MG63 (cell line): ENCODE measurements at regions not wholly inside any gene's neighbourhood (a gene's known extent, or its start where the extent isn't known, plus 50 kb on each side); places are given as distances from the start of the nearest gene placed in this dataset.
"Not testable (repeated sequence)": the region's sequence is repeated elsewhere in the genome, so short reads cannot be mapped to it uniquely, and the experiment has no call there.

Source experiments
- DNase-seq: peaks from one replicate; pipeline ENCODE4 v3.0.0-alpha.2; 2020
- H3K27me3 ChIP-seq: fragments of 250-450 bp; sonication (Bioruptor Pico); 2 replicates; pipeline ENCODE4 v1.5.1; 2020; ENCODE audit warnings: mild to moderate bottlenecking, moderate library complexity
- H3K36me3 ChIP-seq: fragments of 250-450 bp; sonication (Bioruptor Pico); 2 replicates; pipeline ENCODE4 v1.5.1; 2020; ENCODE audit warnings: mild to moderate bottlenecking, moderate library complexity
- H3K4me3 ChIP-seq: fragments of 250-450 bp; sonication (Bioruptor Pico); 2 replicates; pipeline ENCODE4 v1.5.1; 2020; ENCODE audit warnings: mild to moderate bottlenecking, moderate library complexity
- H3K9me3 ChIP-seq: fragments of 250-450 bp; sonication (Bioruptor Pico); 2 replicates; pipeline ENCODE4 v1.5.1; 2020; ENCODE audit warnings: mild to moderate bottlenecking, moderate library complexity

GRCh38 chr4:131388277-131388676 lies 1760.8 kb upstream of the PCDH10 start:
- Histone ChIP-seq H3K36me3 (no peaks in the 10 kb centered on the region), H3K4me3 (no peak overlapping the region), H3K9me3 (no peaks in the 10 kb centered on the region), H3K27me3 (no peaks in the 10 kb centered on the region)
- DNase-seq: no peak

GRCh38 chr4:131408102-131408501 lies 1741.0 kb upstream of the PCDH10 start:
- DNase-seq: no peak
- no peak overlapping the region for H3K4me3 ChIP-seq
- no peaks in the 10 kb centered on the region for H3K27me3 ChIP-seq
- no peaks in the 10 kb centered on the region for H3K9me3 ChIP-seq
- no peaks in the 10 kb centered on the region for H3K36me3 ChIP-seq

DNA sequence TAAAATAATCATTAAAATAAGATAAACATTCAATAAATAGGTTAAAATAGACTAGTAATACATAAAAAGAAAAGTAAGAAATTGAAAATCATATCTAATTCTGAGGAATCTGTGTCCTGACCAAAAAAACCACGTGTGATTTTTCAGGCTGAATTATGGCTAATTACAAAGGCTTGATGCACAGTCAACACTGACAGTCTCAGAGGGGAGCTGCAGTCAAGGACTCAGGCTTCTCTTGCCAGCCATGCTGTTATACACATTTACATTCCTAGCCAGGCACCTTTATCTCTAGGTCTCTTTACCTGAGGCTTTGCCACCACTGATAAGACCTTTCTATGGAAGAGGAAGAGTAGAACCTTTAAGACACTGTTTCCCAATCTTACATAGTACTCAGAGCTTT lies 1737.7 kb upstream of the PCDH10 start:
- no peak overlapping the region for H3K4me3 ChIP-seq
- no peaks in the 10 kb centered on the region for H3K36me3 ChIP-seq
- no peaks in the 10 kb centered on the region for H3K27me3 ChIP-seq
- no peaks in the 10 kb centered on the region for H3K9me3 ChIP-seq
- DNase-seq: no peak

DNA sequence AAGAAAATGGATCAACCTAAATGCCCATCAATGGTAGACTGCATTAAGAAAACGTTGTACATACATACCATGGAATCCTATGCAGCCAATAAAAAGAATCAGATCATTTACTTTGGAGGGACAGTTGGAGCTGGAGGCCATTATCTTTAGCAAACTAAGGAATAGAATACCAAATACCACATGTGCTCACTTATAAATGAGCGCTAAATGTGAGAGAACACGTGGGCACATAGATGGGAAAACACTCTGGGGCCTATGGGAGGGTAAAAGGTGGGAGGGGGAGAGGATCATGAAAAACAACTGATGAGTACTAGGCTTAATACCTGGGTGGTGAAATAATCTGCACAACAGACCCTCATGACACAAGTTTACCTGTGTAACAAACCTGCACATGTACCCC lies 1729.9 kb upstream of the PCDH10 start:
- Histone ChIP-seq H3K4me3 (no peak overlapping the region), H3K27me3 (no peaks in the 10 kb centered on the region), H3K9me3 (no peaks in the 10 kb centered on the region), H3K36me3 (no peaks in the 10 kb centered on the region)
- DNase-seq: no peak

- Histone ChIP-seq H3K4me3 (no peak overlapping the region), H3K9me3 (no peaks in the 10 kb centered on the region), H3K36me3 (no peaks in the 10 kb centered on the region), H3K27me3 (no peaks in the 10 kb centered on the region)
- DNase-seq: no peak
Observed at GRCh38 chr4:131426023-131426758, 1722.9 kb upstream of the PCDH10 start.

DNA sequence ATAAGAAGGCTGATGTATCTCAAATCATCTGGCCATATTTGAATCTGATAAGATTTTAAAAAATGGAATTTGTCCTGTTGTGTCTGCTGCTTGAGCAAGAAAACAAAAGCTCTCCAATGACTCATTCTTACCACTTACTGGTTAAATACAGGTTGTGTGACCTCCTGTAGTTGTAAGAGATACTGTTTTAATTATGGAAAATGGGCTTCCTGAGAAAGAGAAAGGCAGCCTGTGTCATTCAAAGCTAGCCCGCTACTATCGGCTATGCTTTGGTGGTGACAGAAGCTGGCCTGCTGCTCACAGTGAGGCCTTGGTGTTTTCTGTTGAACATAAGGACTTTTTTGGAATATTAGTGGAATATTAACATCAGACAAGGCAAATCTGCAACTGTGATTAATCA lies 1722.1 kb upstream of the PCDH10 start:
- Histone ChIP-seq H3K9me3 (no peaks in the 10 kb centered on the region), H3K36me3 (no peaks in the 10 kb centered on the region), H3K4me3 (no peak overlapping the region), H3K27me3 (no peaks in the 10 kb centered on the region)
- DNase-seq: no peak

DNA sequence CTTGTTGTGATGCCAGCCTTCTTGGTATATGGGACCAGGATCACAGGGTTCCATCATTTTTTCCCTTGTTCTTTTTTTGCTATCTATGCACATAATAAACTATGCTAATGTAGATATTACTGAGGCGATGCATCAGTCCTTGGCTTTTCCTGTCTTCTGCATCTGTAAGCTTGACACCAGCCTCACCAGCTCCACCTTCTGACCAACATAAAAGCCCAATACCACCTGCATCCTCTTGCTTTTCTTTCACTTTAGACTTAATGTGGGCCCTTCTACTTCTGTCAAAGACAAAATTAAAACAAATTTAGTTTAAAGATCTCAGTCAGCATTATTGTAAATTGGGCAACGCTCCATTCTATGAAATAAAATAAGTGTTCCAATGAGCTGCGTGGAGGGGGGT lies 1718.8 kb upstream of the PCDH10 start:
- no peak overlapping the region for H3K4me3 ChIP-seq
- no peak for DNase-seq
- H3K36me3 ChIP-seq: no peaks in the 10 kb centered on the region
- H3K27me3 ChIP-seq: no peaks in the 10 kb centered on the region
- no peaks in the 10 kb centered on the region for H3K9me3 ChIP-seq

DNA sequence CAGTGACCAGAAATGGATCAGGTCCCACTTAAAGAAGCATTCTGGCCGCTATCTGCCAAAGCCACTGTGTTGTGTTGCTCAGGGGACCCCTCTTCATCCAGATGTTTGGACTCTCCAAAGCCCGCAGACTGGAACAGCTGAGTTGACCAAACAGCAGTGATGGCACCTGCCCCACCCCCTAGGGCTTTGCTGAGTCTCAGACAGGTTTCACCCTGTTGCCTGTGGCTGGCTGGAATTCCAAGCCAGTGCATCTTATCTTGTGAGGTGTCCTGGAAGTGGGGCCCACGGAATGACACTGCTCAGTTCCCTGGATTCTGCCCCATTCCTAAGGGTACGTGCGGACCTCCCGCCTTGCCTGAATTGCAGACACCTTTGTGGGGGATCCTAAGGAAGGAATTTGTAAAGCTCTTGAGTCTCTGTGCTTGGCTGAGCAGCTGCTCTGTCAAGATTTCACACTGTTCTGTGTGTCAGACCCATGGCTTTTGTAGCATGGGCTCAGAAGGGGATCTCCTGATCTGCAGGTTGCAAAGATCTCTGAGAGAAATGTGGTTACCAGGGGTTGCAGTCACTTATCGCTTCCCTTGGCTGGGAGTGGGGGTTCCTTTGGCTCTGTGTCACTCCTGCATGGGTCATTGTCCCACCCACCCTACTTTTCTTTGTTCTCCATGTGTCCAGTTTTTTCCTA lies 1707.9 kb upstream of the PCDH10 start:
- Histone ChIP-seq H3K36me3 (no peaks in the 10 kb centered on the region), H3K4me3 (no peak overlapping the region), H3K27me3 (no peaks in the 10 kb centered on the region), H3K9me3 (no peaks in the 10 kb centered on the region)
- DNase-seq: no peak

DNA sequence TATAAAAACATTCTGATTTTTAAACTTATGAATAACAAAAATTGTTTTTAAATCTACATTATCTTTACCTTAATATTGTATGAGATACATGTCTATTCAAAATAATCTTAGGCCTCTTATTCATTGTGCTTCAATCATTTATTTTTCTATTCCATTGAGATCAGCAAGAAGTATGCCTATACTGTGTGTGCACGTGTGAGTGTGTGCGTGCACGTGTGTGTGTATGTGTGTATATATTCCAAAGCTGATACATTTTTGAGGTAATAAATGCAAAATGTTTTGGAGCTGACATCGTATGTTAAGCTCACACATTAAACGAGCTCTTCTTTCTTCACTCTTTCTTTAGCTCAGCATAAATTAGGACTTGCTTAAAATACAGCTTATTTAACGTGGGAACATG lies 1701.2 kb upstream of the PCDH10 start:
- H3K9me3 ChIP-seq: no peaks in the 10 kb centered on the region
- H3K36me3 ChIP-seq: no peaks in the 10 kb centered on the region
- DNase-seq: no peak
- H3K4me3 ChIP-seq: no peak overlapping the region
- no peaks in the 10 kb centered on the region for H3K27me3 ChIP-seq

DNA sequence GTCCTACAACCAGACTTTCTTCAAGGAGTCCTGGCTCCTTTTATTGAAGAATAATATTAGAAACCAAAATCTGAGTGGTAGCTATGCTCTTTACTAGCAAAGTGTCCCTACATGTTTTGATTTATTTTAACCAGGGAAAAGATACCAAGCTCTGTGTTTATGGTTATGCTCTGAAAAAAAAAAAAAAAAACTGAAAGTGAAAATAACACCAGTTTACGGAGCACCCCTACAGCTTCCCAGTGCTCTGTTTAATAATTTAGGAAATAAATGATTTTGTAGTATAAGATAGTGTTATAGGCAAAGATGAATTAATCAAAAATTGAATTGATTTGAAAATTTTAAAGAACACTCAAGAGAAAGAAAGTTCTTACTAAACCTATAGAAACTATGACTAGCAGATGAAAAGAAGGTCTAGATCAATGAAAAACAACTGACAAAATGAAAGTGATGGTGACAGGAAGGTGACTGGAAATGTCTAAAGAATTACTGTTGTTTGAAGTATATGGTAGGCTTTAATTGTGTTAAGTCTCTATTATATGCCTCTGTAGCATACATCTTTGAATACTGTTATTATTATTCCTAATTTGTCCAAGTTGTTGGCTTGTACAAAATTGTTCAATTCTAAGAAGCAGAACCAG lies 1698.4 kb upstream of the PCDH10 start:
- Histone ChIP-seq H3K9me3 (no peaks in the 10 kb centered on the region), H3K36me3 (no peaks in the 10 kb centered on the region), H3K4me3 (no peak overlapping the region), H3K27me3 (no peaks in the 10 kb centered on the region)
- no peak for DNase-seq

GRCh38 chr4:131459430-131460101 lies 1689.5 kb upstream of the PCDH10 start:
- no peaks in the 10 kb centered on the region for H3K36me3 ChIP-seq
- H3K4me3 ChIP-seq: no peak overlapping the region
- H3K9me3 ChIP-seq: no peaks in the 10 kb centered on the region
- no peaks in the 10 kb centered on the region for H3K27me3 ChIP-seq
- DNase-seq: no peak

DNA sequence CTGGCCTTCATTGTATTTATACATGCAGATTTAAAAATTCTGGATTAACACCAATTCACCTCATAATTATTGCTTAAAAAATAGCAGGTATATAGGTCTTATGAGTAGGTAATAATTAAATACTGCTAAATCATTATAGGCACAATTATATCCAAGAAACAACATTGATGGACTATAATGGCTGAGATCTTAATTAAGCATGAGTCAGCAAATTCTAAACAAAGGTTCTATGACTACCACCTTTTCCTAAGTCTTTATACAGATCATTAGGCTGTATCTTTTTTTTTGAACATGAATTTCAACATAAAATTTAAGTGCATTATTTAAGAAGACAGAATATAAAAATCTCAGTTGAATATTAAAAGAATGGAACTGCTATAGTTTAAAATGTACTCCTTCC lies 1678.7 kb upstream of the PCDH10 start:
- no peak for DNase-seq
- Histone ChIP-seq H3K36me3 (no peaks in the 10 kb centered on the region), H3K4me3 (no peak overlapping the region), H3K27me3 (no peaks in the 10 kb centered on the region), H3K9me3 (no peaks in the 10 kb centered on the region)

DNA sequence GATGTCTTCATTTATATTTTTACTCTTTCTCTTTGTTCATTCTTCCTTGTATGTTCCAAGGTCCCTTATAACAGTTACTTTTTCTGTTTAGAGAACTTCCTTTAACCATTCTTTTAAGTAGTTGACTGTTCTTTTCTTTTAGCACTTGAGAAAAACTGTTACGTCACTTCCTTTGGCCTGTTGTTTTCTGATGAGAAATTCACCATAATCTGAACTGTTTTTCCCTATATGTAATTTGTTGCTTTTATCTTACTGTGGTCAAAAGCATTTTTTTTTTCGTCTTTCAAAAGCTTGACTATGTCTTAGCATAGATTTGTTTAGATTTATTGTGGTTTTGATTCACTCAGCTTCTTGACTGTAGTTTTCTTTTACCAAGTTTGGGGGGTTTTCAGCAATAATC lies 1660.3 kb upstream of the PCDH10 start:
- Histone ChIP-seq H3K4me3 (no peak overlapping the region), H3K36me3 (no peaks in the 10 kb centered on the region), H3K9me3 (no peaks in the 10 kb centered on the region), H3K27me3 (no peaks in the 10 kb centered on the region)
- no peak for DNase-seq

DNA sequence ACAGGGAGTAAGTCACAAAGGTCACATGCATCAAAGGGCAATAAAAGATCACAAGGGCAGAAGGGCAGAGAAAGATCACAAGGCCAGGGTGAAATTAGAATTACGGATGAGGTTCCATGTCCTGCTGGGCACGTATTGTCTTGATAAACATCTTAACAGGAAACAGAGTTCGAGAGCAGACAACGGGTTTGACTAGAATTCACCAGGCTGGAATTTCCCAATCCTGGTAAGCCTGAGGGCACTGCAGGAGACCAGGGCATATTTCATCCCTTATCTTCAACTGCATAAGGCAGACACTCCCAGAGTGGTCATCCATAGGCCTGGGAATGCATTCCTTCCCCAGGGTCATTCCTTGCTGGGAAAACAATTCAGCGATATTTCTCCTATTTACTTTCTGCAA lies 1652.9 kb upstream of the PCDH10 start:
- H3K36me3 ChIP-seq, H3K4me3 ChIP-seq, DNase-seq, H3K27me3 ChIP-seq, H3K9me3 ChIP-seq: not testable (repeated sequence)

DNA sequence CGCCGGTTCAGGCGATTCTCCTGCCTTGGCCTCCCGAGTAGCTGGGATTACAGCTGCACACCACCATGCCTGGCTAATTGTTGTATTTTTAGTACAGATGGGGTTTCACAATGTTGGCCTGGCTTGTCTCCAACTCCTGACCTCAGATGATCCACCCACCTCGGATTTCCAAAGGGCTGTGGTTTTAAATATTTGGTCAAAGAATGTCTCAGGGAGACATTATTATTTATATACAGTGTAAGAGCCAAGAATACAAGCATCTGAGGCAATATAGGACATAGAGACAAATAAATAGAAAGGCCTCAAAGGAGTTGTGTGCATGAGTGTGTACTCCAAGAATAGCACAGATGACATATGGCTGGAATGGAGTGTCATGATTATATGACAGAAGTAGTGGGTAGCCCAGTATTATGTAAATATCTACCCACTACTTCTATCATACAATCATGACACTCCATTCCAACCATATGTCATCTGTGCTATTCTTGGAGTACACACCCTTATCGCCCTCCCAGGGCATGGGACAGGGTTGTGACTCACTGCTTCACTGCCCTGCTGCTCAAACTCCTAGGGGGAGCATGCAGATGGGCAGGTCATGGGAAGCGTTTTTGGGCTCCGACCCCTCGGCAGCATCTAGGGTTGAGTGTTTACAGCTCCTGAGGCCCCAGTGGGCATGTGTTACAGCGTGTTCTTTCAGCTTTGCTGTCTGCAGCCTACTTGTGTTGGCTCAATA lies 1649.8 kb upstream of the PCDH10 start:
- Histone ChIP-seq H3K27me3 (no peaks in the 10 kb centered on the region), H3K4me3 (no peak overlapping the region), H3K36me3 (no peaks in the 10 kb centered on the region), H3K9me3 (no peaks in the 10 kb centered on the region)
- DNase-seq: peak; percentile 33

DNA sequence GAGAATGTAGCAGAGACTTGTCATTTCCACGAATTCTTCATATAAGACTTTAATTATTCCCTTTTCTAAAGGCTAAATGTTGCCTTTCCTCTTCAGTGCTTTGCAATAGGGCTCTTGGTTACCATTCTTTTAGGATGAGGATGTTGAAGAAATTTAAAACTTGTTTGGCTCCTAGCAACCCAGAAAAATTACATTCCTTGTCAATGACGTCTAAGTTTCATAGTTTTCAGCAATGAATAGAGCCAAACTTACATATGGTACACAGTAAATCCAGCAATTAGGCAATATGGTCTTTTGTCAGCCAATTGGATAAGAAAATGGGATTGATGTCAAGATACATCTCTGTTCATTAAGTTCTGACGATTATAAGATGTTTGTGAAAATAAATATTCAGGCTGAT lies 1639.6 kb upstream of the PCDH10 start:
- H3K36me3 ChIP-seq: no peaks in the 10 kb centered on the region
- no peak for DNase-seq

DNA sequence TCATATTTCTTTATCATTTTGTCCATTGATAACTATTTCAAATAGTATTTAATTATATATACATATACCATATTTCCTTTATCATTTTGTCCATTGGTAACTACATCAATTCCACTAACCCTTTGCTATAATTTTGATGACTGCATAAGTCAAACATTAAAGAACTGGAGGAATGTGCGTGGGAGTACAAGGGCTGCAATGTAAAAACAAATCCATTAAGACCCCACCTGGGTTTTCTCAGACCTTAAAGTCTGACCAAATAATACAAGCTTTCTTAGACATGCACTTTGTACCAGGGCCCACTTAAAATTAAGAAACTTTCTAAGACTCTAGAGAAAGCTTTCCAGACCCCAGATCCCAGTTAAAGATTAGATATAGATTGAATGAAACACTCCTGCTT lies 1622.4 kb upstream of the PCDH10 start:
- H3K27me3 ChIP-seq: no peaks in the 10 kb centered on the region
- no peak for DNase-seq
- no peaks in the 10 kb centered on the region for H3K36me3 ChIP-seq
- no peak overlapping the region for H3K4me3 ChIP-seq
- H3K9me3 ChIP-seq: no peaks in the 10 kb centered on the region

More for the DNA sequence above, 1639.6 kb upstream of the PCDH10 start:
- no peaks in the 10 kb centered on the region for H3K27me3 ChIP-seq
- no peak overlapping the region for H3K4me3 ChIP-seq
- H3K9me3 ChIP-seq: no peaks in the 10 kb centered on the region
